Cardiac fibroblast (primary cell): ENCODE measurements at regions not wholly inside any gene's neighbourhood (a gene's known extent, or its start where the extent isn't known, plus 50 kb on each side); places are given as distances from the start of the nearest gene placed in this dataset.
A peak's percentile ranks its signal among the peaks of the same experiment; 100 is the strongest.

Experiments
- DNase-seq, 2 donors: peaks; one replicate each; pipeline versions ENCODE4 v3.0.0 to v3.0.0-alpha.2; 2010; ENCODE audit warnings: low read depth in 2 of 2
- H3K4me3 ChIP-seq, 2 donors: replicated peaks in 1 of 2; 1 replicate in 1 of 2; 2 replicates in 1 of 2; pipeline ENCODE4 v1.5.1; 2011; ENCODE audit warnings: low read depth in 2 of 2, low read length in 2 of 2, mild to moderate bottlenecking in 2 of 2, moderate library complexity in 1 of 2
- CTCF ChIP-seq: IDR thresholded peaks from one replicate; pipeline ENCODE4 v1.5.1; 2011; ENCODE audit warnings: low read depth, mild to moderate bottlenecking, low read length, inconsistent platforms

GRCh38 chr20:24194143-24194542 lies 205.6 kb upstream of the GGTLC1 start:
- no peak overlapping the region for H3K4me3 ChIP-seq
- TF ChIP-seq CTCF = no peak
- no peak for DNase-seq

- DNase-seq = no peak
- H3K4me3 ChIP-seq = no peak overlapping the region
- TF ChIP-seq CTCF = no peak
These were observed 202.3 kb upstream of the GGTLC1 start for GRCh38 chr20:24190905-24191304.

DNA sequence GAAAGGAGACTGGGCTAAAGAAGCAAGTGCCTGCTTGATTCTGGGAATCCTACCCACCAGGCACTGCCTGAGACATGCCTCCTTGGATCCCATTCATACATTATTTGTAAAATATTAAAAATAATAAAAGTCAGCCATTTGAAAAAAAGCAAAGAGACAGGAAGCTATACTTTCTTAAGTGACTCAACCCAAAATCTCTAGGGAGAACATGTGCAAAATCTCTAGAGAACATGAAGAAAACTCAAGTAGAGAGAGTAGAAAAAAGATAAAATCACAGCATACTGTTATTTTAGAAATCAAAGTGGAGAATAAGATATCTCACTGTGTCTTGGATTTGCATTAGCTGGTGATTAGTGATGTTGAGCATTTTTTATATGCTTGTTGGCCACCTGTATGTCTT lies 197.2 kb upstream of the GGTLC1 start:
- H3K4me3 ChIP-seq = no peak overlapping the region
- TF ChIP-seq CTCF = no peak
- DNase-seq = peak in 1 of 2 donors; percentile 47

DNA sequence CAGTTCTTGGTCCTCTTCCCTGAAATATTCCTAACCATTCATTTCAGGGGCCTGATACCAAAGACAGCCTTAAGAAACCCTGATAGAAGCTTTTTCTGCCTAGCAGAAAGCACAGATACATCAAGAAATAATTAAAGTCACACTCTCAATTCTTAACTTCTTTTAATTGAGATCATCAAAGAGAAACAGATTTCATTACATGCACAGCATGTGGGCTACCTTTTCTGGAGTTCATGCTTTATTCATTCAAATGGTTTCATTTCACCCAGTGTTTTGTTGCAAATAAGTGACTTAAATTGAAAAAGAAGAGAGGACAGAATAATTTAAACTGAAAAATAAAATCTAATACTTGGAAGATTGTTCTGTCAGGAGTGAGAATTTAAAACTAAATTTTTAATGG lies 192.6 kb upstream of the GGTLC1 start:
- no peak overlapping the region for H3K4me3 ChIP-seq
- no peak for TF ChIP-seq CTCF
- DNase-seq = no peak

- DNase-seq = no peak
- no peak overlapping the region for H3K4me3 ChIP-seq
- no peak for TF ChIP-seq CTCF
These were observed 180.7 kb upstream of the GGTLC1 start for GRCh38 chr20:24169256-24169655.

DNA sequence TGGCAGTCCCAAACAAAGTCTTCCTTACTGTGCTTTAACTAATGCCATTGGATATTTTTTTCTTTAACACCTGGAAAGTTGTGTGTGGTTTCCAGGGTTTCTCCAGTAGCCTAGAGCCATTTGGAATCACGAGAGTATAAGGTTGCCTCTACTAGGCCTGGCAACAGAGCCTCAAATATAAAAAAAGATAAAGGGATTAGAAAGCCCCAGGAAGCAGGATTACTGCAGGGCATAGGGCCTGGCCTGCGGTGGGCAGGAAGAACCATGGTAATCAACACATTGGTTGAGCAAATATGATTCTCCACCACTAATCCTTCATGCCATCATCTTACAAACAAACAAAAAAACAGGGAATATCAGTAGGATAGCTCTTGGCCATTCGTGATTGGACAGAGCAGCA lies 177.8 kb upstream of the GGTLC1 start:
- no peak overlapping the region for H3K4me3 ChIP-seq
- no peak for TF ChIP-seq CTCF
- no peak for DNase-seq

DNA sequence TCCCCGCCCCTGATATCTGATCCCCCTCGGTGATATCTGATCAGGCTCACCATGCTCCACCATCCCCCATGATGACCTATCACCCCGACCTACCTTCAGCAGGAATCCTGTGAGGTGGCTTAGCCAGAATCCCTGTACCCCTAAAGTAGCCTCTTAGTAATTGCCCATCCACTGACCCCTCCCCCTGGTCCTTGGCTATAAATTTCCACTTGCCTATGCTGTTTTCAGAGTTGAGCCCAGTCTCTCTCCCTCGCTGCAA lies 177.5 kb upstream of the GGTLC1 start:
- no peak overlapping the region for H3K4me3 ChIP-seq
- no peak for TF ChIP-seq CTCF
- no peak for DNase-seq
